Naive thymus-derived CD4-positive, alpha-beta T cell (primary cell): ENCODE measurements at regions not wholly inside any gene's neighbourhood (a gene's known extent, or its start where the extent isn't known, plus 50 kb on each side); places are given as distances from the start of the nearest gene placed in this dataset.

Source experiments
- ATAC-seq: fragments of 150-1000 bp; cut with Tn5 transposase; 2 replicates; pipeline ENCODE4 v1.10.0; 2021; ENCODE audit warnings: mild to moderate bottlenecking, moderate library complexity
- CTCF ChIA-PET: fragments of 350-600 bp; sonication (Branson Sonifier 250); formaldehyde crosslinking; loops from one replicate; lab custom pipeline; 2021; ENCODE audit warnings: antibody characterized with exemption; lab: Charles Lee
- POLR2A ChIA-PET: fragments of 350-600 bp; sonication (Branson Sonifier 250); formaldehyde crosslinking; loops from one replicate; lab custom pipeline; 2021; ENCODE audit warnings: antibody characterized with exemption, inconsistent platforms; lab: Charles Lee
- DNase-seq, 9 donors: peaks; one replicate each; pipeline versions ENCODE4 v3.0.0 to v3.0.0-alpha.2; 2020 to 2022; ENCODE audit warnings: mixed read lengths in 1 of 9
- H3K27ac ChIP-seq: one replicate; pipeline ENCODE4 v1.7.0; 2013; ENCODE audit warnings: mild to moderate bottlenecking, low read depth, low read length, moderate library complexity
- H3K27me3 ChIP-seq, 2 donors: one replicate each; pipeline ENCODE4 v1.7.0; 2013; ENCODE audit warnings: low read length in 2 of 2, mild to moderate bottlenecking in 2 of 2, moderate library complexity in 2 of 2; ENCODE audit not compliant: control insufficient read depth in 2 of 2, insufficient read depth in 2 of 2
- H3K36me3 ChIP-seq, 3 experiments: 1 replicate in 2 of 3; 2 replicates in 1 of 3; pipeline ENCODE4 v1.7.0; 2013; ENCODE audit warnings: low read length in 3 of 3, mild to moderate bottlenecking in 3 of 3, moderate library complexity in 1 of 3; ENCODE audit not compliant: insufficient read depth in 3 of 3, control insufficient read depth in 2 of 3
- H3K4me1 ChIP-seq, 2 donors: one replicate each; pipeline ENCODE4 v1.7.0; 2013; ENCODE audit warnings: low read length in 2 of 2, mild to moderate bottlenecking in 2 of 2, moderate library complexity in 1 of 2; ENCODE audit not compliant: control insufficient read depth in 2 of 2, insufficient read depth in 2 of 2
- H3K4me3 ChIP-seq: 2 replicates; pipeline ENCODE4 v1.7.0; 2013; ENCODE audit warnings: mild to moderate bottlenecking, low read length
- H3K9me3 ChIP-seq, 3 experiments: 1 replicate in 2 of 3; 2 replicates in 1 of 3; pipeline ENCODE4 v1.7.0; 2013; ENCODE audit warnings: low read length in 3 of 3; ENCODE audit not compliant: control insufficient read depth in 2 of 3
- H3K27ac Mint-ChIP-seq, 9 donors: one replicate each; pipeline ENCODE4 v1.8.0; 2020 to 2022; ENCODE audit warnings: mixed read lengths in 9 of 9, mild to moderate bottlenecking in 8 of 9, moderate library complexity in 5 of 9, inconsistent platforms in 2 of 9
- H3K27me3 Mint-ChIP-seq, 5 donors: one replicate each; pipeline ENCODE4 v1.8.0; 2021 to 2022; ENCODE audit warnings: mixed read lengths in 5 of 5, mild to moderate bottlenecking in 1 of 5
- H3K36me3 Mint-ChIP-seq, 5 donors: one replicate each; pipeline ENCODE4 v1.8.0; 2020 to 2022; ENCODE audit warnings: mixed read lengths in 5 of 5, mild to moderate bottlenecking in 3 of 5, inconsistent platforms in 1 of 5
- H3K4me1 Mint-ChIP-seq, 7 donors: one replicate each; pipeline ENCODE4 v1.8.0; 2020 to 2022; ENCODE audit warnings: mixed read lengths in 7 of 7, mild to moderate bottlenecking in 3 of 7, inconsistent platforms in 1 of 7
- H3K4me3 Mint-ChIP-seq, 10 donors: one replicate each; pipeline ENCODE4 v1.8.0; 2020 to 2022; ENCODE audit warnings: mild to moderate bottlenecking in 10 of 10, mixed read lengths in 10 of 10, moderate library complexity in 6 of 10, inconsistent platforms in 2 of 10
- H3K9me3 Mint-ChIP-seq, 11 donors: one replicate each; pipeline ENCODE4 v1.8.0; 2020 to 2022; ENCODE audit warnings: mixed read lengths in 11 of 11, mild to moderate bottlenecking in 4 of 11, inconsistent platforms in 1 of 11, moderate library complexity in 1 of 11
- intact Hi-C, 2 donors: fragments of 100-400 bp; cut with micrococcal nuclease; formaldehyde crosslinking; loops; one replicate each; pipeline ENCODE4 v1.15.1; 2023

DNA sequence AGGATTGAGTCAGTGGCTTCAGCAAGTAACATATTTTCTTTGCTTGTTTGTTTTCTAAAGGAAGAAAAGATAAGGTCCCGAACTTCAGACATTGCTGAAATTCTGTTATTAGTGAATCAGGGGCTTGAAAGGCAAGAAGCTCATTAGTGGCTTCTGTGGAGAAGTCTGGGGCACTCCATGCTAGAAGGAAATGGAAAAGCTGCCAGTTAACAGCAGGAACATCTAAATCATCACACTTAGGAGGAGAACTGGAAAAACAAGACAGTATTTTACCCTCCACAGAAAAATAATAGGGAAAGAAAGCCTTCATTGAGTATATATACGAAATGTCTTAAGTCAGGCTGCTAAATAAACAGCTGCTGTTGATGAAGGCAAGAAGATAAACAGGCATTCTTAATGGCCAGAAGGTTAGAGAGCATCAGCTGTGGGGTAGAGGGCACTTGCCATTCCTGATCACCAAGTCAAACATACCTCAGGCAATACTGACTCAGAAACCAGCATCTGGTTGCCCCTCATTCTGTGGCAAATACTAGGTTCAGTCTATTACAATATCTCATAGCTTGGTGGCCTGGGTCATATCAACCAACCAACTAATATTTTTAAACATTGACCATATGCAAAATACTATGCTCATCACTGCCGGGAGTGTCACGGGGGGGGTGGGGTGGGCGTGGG is 143.2 kb upstream of the TENT5A start:
- Mint-ChIP-seq H3K27ac (no peak overlapping the region), H3K27me3 (no peaks in the 10 kb centered on the region), H3K4me3 (no peak overlapping the region), H3K9me3 (no peaks in the 10 kb centered on the region), H3K36me3 (no peaks in the 10 kb centered on the region), H3K4me1 (no peaks in the 10 kb centered on the region)
- H3K27me3 ChIP-seq, result no peaks in the 10 kb centered on the region
- no peaks in the 10 kb centered on the region for H3K36me3 ChIP-seq
- H3K4me1 ChIP-seq, result no peaks in the 10 kb centered on the region
- H3K27ac ChIP-seq, result no peak overlapping the region
- no peaks in the 10 kb centered on the region for H3K9me3 ChIP-seq
- H3K4me3 ChIP-seq, result no peak overlapping the region
- intact Hi-C loops, result no loop called here
- POLR2A ChIA-PET, result no interaction called here
- no peak for DNase-seq
- no peak for ATAC-seq
- CTCF ChIA-PET, result no interaction called here

DNA sequence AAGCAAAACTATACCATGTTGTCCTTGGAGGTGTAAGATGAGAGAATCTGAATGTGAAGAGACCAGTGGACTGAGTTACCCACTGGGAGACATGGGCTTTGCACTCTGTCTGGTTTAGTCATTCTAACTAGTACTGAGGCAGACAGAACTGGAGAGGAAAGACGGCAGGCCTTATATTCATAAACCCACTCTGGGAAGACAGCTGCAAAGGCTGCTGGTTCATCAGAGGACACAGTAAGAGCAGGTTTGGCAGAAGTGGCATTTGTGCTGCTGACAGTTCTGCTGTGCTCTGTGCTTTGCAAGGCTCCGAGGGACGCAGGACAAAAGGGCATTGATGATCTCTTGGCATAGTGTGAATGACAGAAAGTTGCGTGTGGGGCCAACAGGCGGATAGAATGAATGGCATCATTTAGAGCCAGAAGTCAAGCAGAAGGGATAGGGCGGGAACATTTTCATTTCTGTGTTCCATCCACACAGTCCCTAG is 142.3 kb upstream of the TENT5A start:
- POLR2A ChIA-PET, result no interaction called here
- Mint-ChIP-seq H3K27me3 (no peaks in the 10 kb centered on the region), H3K4me3 (no peak overlapping the region), H3K4me1 (no peaks in the 10 kb centered on the region), H3K27ac (no peak overlapping the region), H3K36me3 (no peaks in the 10 kb centered on the region), H3K9me3 (no peaks in the 10 kb centered on the region)
- CTCF ChIA-PET, result no interaction called here
- H3K4me1 ChIP-seq, result no peaks in the 10 kb centered on the region
- H3K27me3 ChIP-seq, result no peaks in the 10 kb centered on the region
- no peaks in the 10 kb centered on the region for H3K9me3 ChIP-seq
- H3K36me3 ChIP-seq, result no peaks in the 10 kb centered on the region
- intact Hi-C loops, result no loop called here
- no peak for DNase-seq
- no peak overlapping the region for H3K27ac ChIP-seq
- H3K4me3 ChIP-seq, result no peak overlapping the region
- ATAC-seq, result no peak

- no peaks in the 10 kb centered on the region for H3K27me3 ChIP-seq
- no peaks in the 10 kb centered on the region for H3K27me3 Mint-ChIP-seq
- ChIA-PET POLR2A (no interaction called here), CTCF (no interaction called here)
- intact Hi-C loops, result no loop called here
- no peaks in the 10 kb centered on the region for H3K9me3 ChIP-seq
- no peaks in the 10 kb centered on the region for H3K4me1 Mint-ChIP-seq
- no peak overlapping the region for H3K4me3 Mint-ChIP-seq
- no peaks in the 10 kb centered on the region for H3K36me3 ChIP-seq
- no peak overlapping the region for H3K4me3 ChIP-seq
- ATAC-seq, result no peak
- H3K27ac ChIP-seq, result no peak overlapping the region
- no peaks in the 10 kb centered on the region for H3K4me1 ChIP-seq
- H3K27ac Mint-ChIP-seq, result no peak overlapping the region
- H3K9me3 Mint-ChIP-seq, result no peaks in the 10 kb centered on the region
- no peak for DNase-seq
- H3K36me3 Mint-ChIP-seq, result no peaks in the 10 kb centered on the region
These were observed 141.8 kb upstream of the TENT5A start for GRCh38 chr6:81894306-81894705.

- Mint-ChIP-seq H3K4me3 (no peak overlapping the region), H3K36me3 (no peaks in the 10 kb centered on the region), H3K27ac (no peak overlapping the region), H3K27me3 (no peaks in the 10 kb centered on the region), H3K9me3 (peaks cover 0 to 4% (median 0%) of the 10 kb centered on the region in 11 donors), H3K4me1 (no peaks in the 10 kb centered on the region)
- Histone ChIP-seq H3K27me3 (no peaks in the 10 kb centered on the region), H3K4me1 (no peaks in the 10 kb centered on the region), H3K4me3 (no peak overlapping the region), H3K27ac (no peak overlapping the region), H3K9me3 (no peaks in the 10 kb centered on the region), H3K36me3 (no peaks in the 10 kb centered on the region)
- DNase-seq (no peak), ATAC-seq (peak; percentile 41)
- intact Hi-C loops, result no loop called here
- ChIA-PET POLR2A (no interaction called here), CTCF (no interaction called here)
These were observed 140.4 kb upstream of the TENT5A start for GRCh38 chr6:81892891-81893290.

GRCh38 chr6:81891874-81892273 is 139.4 kb upstream of the TENT5A start:
- ChIA-PET CTCF (no interaction called here), POLR2A (no interaction called here)
- intact Hi-C loops, result no loop called here
- Histone ChIP-seq H3K27ac (no peak overlapping the region), H3K9me3 (no peaks in the 10 kb centered on the region), H3K27me3 (no peaks in the 10 kb centered on the region), H3K4me1 (no peaks in the 10 kb centered on the region), H3K36me3 (no peaks in the 10 kb centered on the region), H3K4me3 (no peak overlapping the region)
- no peak for ATAC-seq
- no peak overlapping the region for H3K4me3 Mint-ChIP-seq
- H3K4me1 Mint-ChIP-seq, result no peaks in the 10 kb centered on the region
- H3K27me3 Mint-ChIP-seq, result no peaks in the 10 kb centered on the region
- no peak for DNase-seq
- no peaks in the 10 kb centered on the region for H3K36me3 Mint-ChIP-seq
- H3K27ac Mint-ChIP-seq, result no peak overlapping the region
- H3K9me3 Mint-ChIP-seq, result peaks cover 0 to 4% (median 0%) of the 10 kb centered on the region in 11 donors

GRCh38 chr6:81890846-81891245 is 138.4 kb upstream of the TENT5A start:
- DNase-seq, result no peak
- H3K27ac Mint-ChIP-seq, result no peak overlapping the region
- no peak overlapping the region for H3K4me3 Mint-ChIP-seq
- H3K9me3 ChIP-seq, result no peaks in the 10 kb centered on the region
- no peaks in the 10 kb centered on the region for H3K27me3 ChIP-seq
- ATAC-seq, result no peak
- H3K4me1 ChIP-seq, result no peaks in the 10 kb centered on the region
- H3K4me1 Mint-ChIP-seq, result no peaks in the 10 kb centered on the region
- H3K27ac ChIP-seq, result no peak overlapping the region
- ChIA-PET POLR2A (no interaction called here), CTCF (no interaction called here)
- no peaks in the 10 kb centered on the region for H3K36me3 Mint-ChIP-seq
- H3K27me3 Mint-ChIP-seq, result no peaks in the 10 kb centered on the region
- peaks cover 0 to 4% (median 0%) of the 10 kb centered on the region in 11 donors for H3K9me3 Mint-ChIP-seq
- H3K36me3 ChIP-seq, result no peaks in the 10 kb centered on the region
- no peak overlapping the region for H3K4me3 ChIP-seq
- intact Hi-C loops, result no loop called here

- H3K4me1 Mint-ChIP-seq, result no peaks in the 10 kb centered on the region
- H3K4me3 ChIP-seq, result no peak overlapping the region
- ChIA-PET POLR2A (no interaction called here), CTCF (no interaction called here)
- H3K27me3 Mint-ChIP-seq, result no peaks in the 10 kb centered on the region
- no peak for ATAC-seq
- no peaks in the 10 kb centered on the region for H3K9me3 ChIP-seq
- H3K36me3 ChIP-seq, result no peaks in the 10 kb centered on the region
- no peaks in the 10 kb centered on the region for H3K36me3 Mint-ChIP-seq
- H3K27ac Mint-ChIP-seq, result no peak overlapping the region
- peaks cover 0 to 8% (median 0%) of the 10 kb centered on the region in 11 donors for H3K9me3 Mint-ChIP-seq
- H3K27ac ChIP-seq, result no peak overlapping the region
- no peak for DNase-seq
- intact Hi-C loops, result no loop called here
- no peaks in the 10 kb centered on the region for H3K27me3 ChIP-seq
- H3K4me3 Mint-ChIP-seq, result no peak overlapping the region
- no peaks in the 10 kb centered on the region for H3K4me1 ChIP-seq
These were observed 137.0 kb upstream of the TENT5A start for GRCh38 chr6:81889377-81890053.
